Lung (tissue), 11 donors: ENCODE measurements at regions not wholly inside any gene's neighbourhood (a gene's known extent, or its start where the extent isn't known, plus 50 kb on each side); places are given as distances from the start of the nearest gene placed in this dataset.

Experiments used
- ATAC-seq: fragments of 200-7000 bp; cut with Tn5 transposase; one replicate; pipeline ENCODE4 v1.9.1; 2020; ENCODE audit warnings: moderate number of reproducible peaks; ENCODE audit not compliant: insufficient read depth, low FRiP score
- DNase-seq, 3 donors: peaks; one replicate each; pipeline ENCODE4 v3.0.0-alpha.2; 2013 to 2017
- H3K27ac ChIP-seq, 2 donors: one replicate each; pipeline ENCODE4 v1.5.1; 2013; ENCODE audit warnings: mild to moderate bottlenecking in 2 of 2, moderate library complexity in 2 of 2, control low read depth in 1 of 2, inconsistent platforms in 1 of 2, low read depth in 1 of 2, low read length in 1 of 2
- H3K27me3 ChIP-seq, 3 donors: one replicate each; pipeline ENCODE4 v1.5.1; 2013; ENCODE audit warnings: low read length in 2 of 3; ENCODE audit not compliant: control insufficient read depth in 3 of 3, insufficient read depth in 3 of 3
- H3K36me3 ChIP-seq, 4 donors: one replicate each; pipeline ENCODE4 v1.5.1; 2013; ENCODE audit warnings: low read length in 4 of 4, mild to moderate bottlenecking in 1 of 4, moderate library complexity in 1 of 4; ENCODE audit not compliant: control insufficient read depth in 4 of 4, insufficient read depth in 4 of 4
- H3K4me1 ChIP-seq, 5 donors: one replicate each; pipeline ENCODE4 v1.5.1; 2013; ENCODE audit warnings: low read length in 5 of 5, mild to moderate bottlenecking in 2 of 5, moderate library complexity in 1 of 5; ENCODE audit not compliant: control insufficient read depth in 5 of 5, insufficient read depth in 5 of 5
- H3K4me3 ChIP-seq: one replicate; pipeline ENCODE4 v1.5.1; 2013; ENCODE audit warnings: mild to moderate bottlenecking, control low read depth, moderate library complexity
- H3K9ac ChIP-seq, 2 donors: one replicate each; pipeline ENCODE4 v1.5.1; 2013; ENCODE audit warnings: low read length in 2 of 2, control low read depth in 1 of 2; ENCODE audit not compliant: insufficient read depth in 1 of 2
- H3K9me3 ChIP-seq, 4 donors: one replicate each; pipeline ENCODE4 v1.5.1; 2013; ENCODE audit warnings: low read length in 3 of 4, mild to moderate bottlenecking in 1 of 4, moderate library complexity in 1 of 4; ENCODE audit not compliant: control insufficient read depth in 4 of 4, insufficient read depth in 3 of 4
- WGBS, 2 donors: extraction: QIAGEN DNeasy Blood & Tissue Kit; methylation state at CpG; one replicate each; pipeline ENCODE4 v1.1.7; 2013; 5-methylcytosine and 5-hydroxymethylcytosine counted together
- TF ChIP-seq, protein P1 (sequence below): IDR thresholded peaks from 2 replicates; pipeline ENCODE4 v1.5.1; 2012; ENCODE audit warnings: mild to moderate bottlenecking; ENCODE audit errors: control extremely low read depth, extremely low read depth
- donor health status: control.
- donor health status: control.
- donor health status: Bipolar disorder and iron deficiency.
- donor health status: healthy.
- donor health status: DM: yes; HTN: yes; CAD: no.

DNA sequence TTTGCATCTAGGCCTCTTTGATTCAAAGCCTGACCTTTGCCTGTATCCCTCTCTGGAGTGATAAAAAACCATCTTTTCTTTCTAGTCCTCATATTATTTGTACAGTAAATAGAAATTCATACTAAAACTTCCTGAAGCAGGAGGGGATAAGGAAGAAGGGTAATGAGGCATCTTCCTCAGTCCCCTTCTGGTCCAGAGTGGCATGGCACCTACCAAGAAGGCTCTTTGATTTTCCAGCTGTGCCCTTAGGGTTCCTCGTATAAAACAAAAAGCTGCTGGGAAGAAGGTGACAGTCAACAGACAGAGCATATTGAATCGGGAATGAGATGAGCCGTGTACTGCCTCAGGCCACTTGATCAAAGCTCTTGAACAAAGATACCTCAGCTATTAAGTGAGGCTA lies 71.9 kb upstream of the SPDL1 start:
- DNase-seq (no peak), ATAC-seq (no peak)
- 73 to 79% methylated on average over 3 of the region's 3 CpGs for WGBS, 2 donors
- no peak overlapping the region for H3K4me3 ChIP-seq
- no peaks in the 10 kb centered on the region for H3K27me3 ChIP-seq
- no peaks in the 10 kb centered on the region for H3K36me3 ChIP-seq
- H3K9ac ChIP-seq: no peak overlapping the region
- TF ChIP-seq, protein P1, sequence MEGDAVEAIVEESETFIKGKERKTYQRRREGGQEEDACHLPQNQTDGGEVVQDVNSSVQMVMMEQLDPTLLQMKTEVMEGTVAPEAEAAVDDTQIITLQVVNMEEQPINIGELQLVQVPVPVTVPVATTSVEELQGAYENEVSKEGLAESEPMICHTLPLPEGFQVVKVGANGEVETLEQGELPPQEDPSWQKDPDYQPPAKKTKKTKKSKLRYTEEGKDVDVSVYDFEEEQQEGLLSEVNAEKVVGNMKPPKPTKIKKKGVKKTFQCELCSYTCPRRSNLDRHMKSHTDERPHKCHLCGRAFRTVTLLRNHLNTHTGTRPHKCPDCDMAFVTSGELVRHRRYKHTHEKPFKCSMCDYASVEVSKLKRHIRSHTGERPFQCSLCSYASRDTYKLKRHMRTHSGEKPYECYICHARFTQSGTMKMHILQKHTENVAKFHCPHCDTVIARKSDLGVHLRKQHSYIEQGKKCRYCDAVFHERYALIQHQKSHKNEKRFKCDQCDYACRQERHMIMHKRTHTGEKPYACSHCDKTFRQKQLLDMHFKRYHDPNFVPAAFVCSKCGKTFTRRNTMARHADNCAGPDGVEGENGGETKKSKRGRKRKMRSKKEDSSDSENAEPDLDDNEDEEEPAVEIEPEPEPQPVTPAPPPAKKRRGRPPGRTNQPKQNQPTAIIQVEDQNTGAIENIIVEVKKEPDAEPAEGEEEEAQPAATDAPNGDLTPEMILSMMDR: no peak
- H3K27ac ChIP-seq: no peak overlapping the region
- no peaks in the 10 kb centered on the region for H3K9me3 ChIP-seq
- no peaks in the 10 kb centered on the region for H3K4me1 ChIP-seq

DNA sequence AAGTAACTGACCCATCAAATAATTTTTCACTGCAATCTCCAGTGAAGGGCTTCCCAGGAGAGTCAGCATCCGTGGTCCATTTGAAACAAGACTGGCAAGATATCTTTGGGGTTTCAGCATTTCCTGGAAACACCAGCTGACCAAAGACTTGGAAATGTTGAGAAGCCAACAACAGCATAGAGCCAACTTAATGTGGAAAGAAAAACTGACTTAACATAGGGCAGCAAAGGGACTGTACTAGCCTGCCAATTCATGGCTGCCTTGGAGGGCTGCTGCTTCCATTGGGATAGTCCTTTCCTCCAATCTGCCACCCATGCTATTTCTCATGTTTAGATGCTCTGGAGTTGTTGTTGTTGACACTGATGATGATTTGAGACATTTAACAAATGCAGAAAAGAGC lies 76.5 kb upstream of the SPDL1 start:
- Histone ChIP-seq H3K4me1 (peaks cover 0 to 14% (median 2%) of the 10 kb centered on the region in 5 donors), H3K36me3 (no peaks in the 10 kb centered on the region), H3K9me3 (no peaks in the 10 kb centered on the region), H3K9ac (no peak overlapping the region), H3K4me3 (no peak overlapping the region), H3K27ac (no peak overlapping the region), H3K27me3 (no peaks in the 10 kb centered on the region)
- WGBS, 2 donors: 63 to 85% methylated on average over 1 of the region's 1 CpG
- ATAC-seq (no peak), DNase-seq (no peak)
- TF ChIP-seq, protein P1: no peak

DNA sequence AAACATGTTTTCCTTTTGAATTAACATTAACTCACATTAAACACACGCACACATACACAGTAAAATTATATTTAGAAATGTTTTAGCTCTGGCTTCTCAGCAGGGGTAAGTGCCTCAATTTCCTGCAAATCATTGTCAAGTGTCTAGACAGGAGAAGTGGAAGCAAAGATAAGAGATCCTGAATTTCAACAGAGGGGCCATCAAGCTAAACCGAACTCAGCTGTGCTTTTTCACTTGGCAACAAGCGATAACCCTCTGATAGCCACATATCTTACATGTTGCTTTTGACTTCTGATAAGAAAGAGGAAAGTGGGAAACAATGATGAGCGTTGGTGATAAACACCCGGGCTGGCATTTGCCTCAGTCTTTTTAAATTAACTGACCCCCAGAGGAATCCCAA lies 79.7 kb upstream of the SPDL1 start:
- peak in 2 of 3 donors; percentile 39 to 52 for DNase-seq
- Histone ChIP-seq H3K4me1 (peaks cover 0 to 14% (median 4%) of the 10 kb centered on the region in 5 donors), H3K4me3 (no peak overlapping the region), H3K9ac (no peak overlapping the region), H3K27me3 (no peaks in the 10 kb centered on the region), H3K27ac (no peak overlapping the region), H3K9me3 (no peaks in the 10 kb centered on the region), H3K36me3 (no peaks in the 10 kb centered on the region)
- 14 to 17% methylated on average over 5 of the region's 5 CpGs for WGBS, 2 donors
- TF ChIP-seq, protein P1: no peak
- ATAC-seq: no peak

DNA sequence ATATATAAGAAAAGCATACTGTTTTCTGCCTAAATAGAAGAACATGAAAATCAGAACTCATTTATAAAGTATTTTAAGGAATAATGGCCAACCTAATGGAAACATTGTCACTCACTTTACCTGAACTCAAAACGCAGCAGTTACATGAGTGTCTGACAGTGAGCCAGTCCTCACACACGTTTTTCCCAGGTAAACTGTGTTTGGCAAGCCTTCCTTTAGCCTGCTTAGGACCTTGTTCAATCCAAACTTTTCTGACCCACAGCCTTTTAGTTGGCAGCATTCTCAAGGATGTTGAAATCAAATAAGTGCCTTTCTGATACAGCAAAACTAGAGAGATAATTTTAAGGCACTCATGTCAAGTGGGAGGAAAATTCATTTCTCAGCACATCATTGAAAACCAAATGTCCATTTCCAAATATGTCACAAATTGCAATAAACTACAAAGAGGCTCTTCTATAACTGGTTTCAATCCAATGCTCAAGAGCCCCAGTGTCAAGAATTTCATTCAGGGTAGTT lies 83.5 kb upstream of the SPDL1 start:
- Histone ChIP-seq H3K4me1 (peaks cover 0 to 19% (median 5%) of the 10 kb centered on the region in 5 donors), H3K27me3 (no peaks in the 10 kb centered on the region), H3K27ac (no peak overlapping the region), H3K4me3 (no peak overlapping the region), H3K9ac (no peak overlapping the region), H3K36me3 (no peaks in the 10 kb centered on the region), H3K9me3 (no peaks in the 10 kb centered on the region)
- TF ChIP-seq, protein P1: no peak
- 33 to 53% methylated on average over 2 of the region's 2 CpGs for WGBS, 2 donors
- no peak for ATAC-seq
- peak in 2 of 3 donors; percentile 54 to 64 for DNase-seq
